T-cell (primary cell): ENCODE measurements at regions not wholly inside any gene's neighbourhood (a gene's known extent, or its start where the extent isn't known, plus 50 kb on each side); places are given as distances from the start of the nearest gene placed in this dataset.

Source experiments
- ATAC-seq, 4 experiments: fragments of 200-7000 bp in 3 of 4; fragments of 150-1000 bp in 1 of 4; cut with Tn5 transposase; replicated peaks in 1 of 4; 1 replicate in 3 of 4; 2 replicates in 1 of 4; pipeline ENCODE4 v1.10.0; 2021; ENCODE audit warnings: moderate library complexity in 3 of 4, mild to moderate bottlenecking in 2 of 4, moderate number of reproducible peaks in 1 of 4
- CTCF ChIA-PET, 2 donors: fragments of 300-600 bp; sonication (Branson Sonifier 250); formaldehyde crosslinking; loops; one replicate each; lab custom pipeline; 2022; ENCODE audit warnings: antibody characterized with exemption in 2 of 2; lab: Charles Lee
- POLR2A ChIA-PET, 2 donors: fragments of 300-600 bp; sonication (Branson Sonifier 250); formaldehyde crosslinking; loops; one replicate each; lab custom pipeline; 2022; ENCODE audit warnings: antibody characterized with exemption in 2 of 2; lab: Charles Lee
- DNase-seq, 35 experiments: peaks; one replicate each; pipeline versions ENCODE4 v3.0.0 to v3.0.0-alpha.2; 2013 to 2023
- H3K27ac ChIP-seq: one replicate; pipeline ENCODE4 v1.5.1; 2013; ENCODE audit warnings: low read length
- H3K27me3 ChIP-seq, 2 experiments: replicated peaks in 1 of 2; 1 replicate in 1 of 2; 2 replicates in 1 of 2; pipeline versions ENCODE4 v1.6.1 to v1.7.0; 2013; ENCODE audit warnings: low read length in 1 of 2, mixed read lengths in 1 of 2; ENCODE audit not compliant: control insufficient read depth in 2 of 2, insufficient read depth in 2 of 2; ENCODE audit errors: extremely low read depth in 1 of 2
- H3K36me3 ChIP-seq, 2 donors: 1 replicate in 1 of 2; 2 replicates in 1 of 2; pipeline versions ENCODE4 v1.6.1 to v1.7.0; 2013; ENCODE audit warnings: low read length in 1 of 2; ENCODE audit not compliant: control insufficient read depth in 2 of 2, insufficient read depth in 1 of 2; ENCODE audit errors: extremely low read depth in 1 of 2
- H3K4me1 ChIP-seq, 2 experiments: 1 replicate in 1 of 2; 2 replicates in 1 of 2; pipeline versions ENCODE4 v1.6.1 to v1.7.0; 2013; ENCODE audit warnings: low read length in 2 of 2, mixed read lengths in 1 of 2; ENCODE audit not compliant: insufficient read depth in 2 of 2, control insufficient read depth in 1 of 2; ENCODE audit errors: extremely low read depth in 1 of 2
- H3K4me3 ChIP-seq, 2 donors: 1 replicate in 1 of 2; 2 replicates in 1 of 2; pipeline versions ENCODE4 v1.5.1 to v1.7.0; 2013; ENCODE audit warnings: mild to moderate bottlenecking in 2 of 2, low read length in 1 of 2, moderate library complexity in 1 of 2; ENCODE audit not compliant: control insufficient read depth in 1 of 2; ENCODE audit errors: extremely low read depth in 1 of 2
- H3K9me3 ChIP-seq: 2 replicates; pipeline ENCODE4 v1.7.0; 2013
- H3K27ac Mint-ChIP-seq, 2 donors: one replicate each; pipeline ENCODE4 v1.8.0; 2020 to 2021; ENCODE audit warnings: mild to moderate bottlenecking in 2 of 2, mixed read lengths in 2 of 2
- H3K27me3 Mint-ChIP-seq, 2 donors: one replicate each; pipeline ENCODE4 v1.8.0; 2021 to 2022; ENCODE audit warnings: mixed read lengths in 2 of 2
- H3K36me3 Mint-ChIP-seq: one replicate; pipeline ENCODE4 v1.8.0; 2021; ENCODE audit warnings: mixed read lengths
- H3K4me1 Mint-ChIP-seq, 3 donors: one replicate each; pipeline ENCODE4 v1.8.0; 2020 to 2022; ENCODE audit warnings: mixed read lengths in 3 of 3, mild to moderate bottlenecking in 1 of 3
- H3K4me3 Mint-ChIP-seq, 3 donors: one replicate each; pipeline ENCODE4 v1.8.0; 2020 to 2022; ENCODE audit warnings: mild to moderate bottlenecking in 3 of 3, mixed read lengths in 3 of 3, moderate library complexity in 3 of 3
- H3K9me3 Mint-ChIP-seq, 3 donors: one replicate each; pipeline ENCODE4 v1.8.0; 2020 to 2022; ENCODE audit warnings: mixed read lengths in 3 of 3
- WGBS: methylation state at CpG from one replicate; pipeline ENCODE4 v1.1.5; 2013; ENCODE audit warnings: missing lambda C conversion rate; ENCODE audit not compliant: insufficient coverage; 5-methylcytosine and 5-hydroxymethylcytosine counted together

GRCh38 chr3:116886202-116886893, 176.8 kb downstream of the TUSC7 start:
- no peaks in the 10 kb centered on the region for H3K27me3 ChIP-seq
- no peaks in the 10 kb centered on the region for H3K4me1 Mint-ChIP-seq
- no peak overlapping the region for H3K27ac Mint-ChIP-seq
- H3K9me3 Mint-ChIP-seq: peaks cover 0 to 7% (median 4%) of the 10 kb centered on the region in 3 donors
- H3K36me3 ChIP-seq: no peaks in the 10 kb centered on the region
- H3K27ac ChIP-seq: no peak overlapping the region
- ChIA-PET CTCF (no interaction called here), POLR2A (no interaction called here)
- DNase-seq (no peak), ATAC-seq (no peak)
- H3K4me3 ChIP-seq: no peak overlapping the region
- H3K4me1 ChIP-seq: no peaks in the 10 kb centered on the region
- WGBS: 78% methylated on average over 2 of the region's 4 CpGs
- H3K9me3 ChIP-seq: no peaks in the 10 kb centered on the region
- no peaks in the 10 kb centered on the region for H3K27me3 Mint-ChIP-seq
- no peak overlapping the region for H3K4me3 Mint-ChIP-seq
- no peaks in the 10 kb centered on the region for H3K36me3 Mint-ChIP-seq

DNA sequence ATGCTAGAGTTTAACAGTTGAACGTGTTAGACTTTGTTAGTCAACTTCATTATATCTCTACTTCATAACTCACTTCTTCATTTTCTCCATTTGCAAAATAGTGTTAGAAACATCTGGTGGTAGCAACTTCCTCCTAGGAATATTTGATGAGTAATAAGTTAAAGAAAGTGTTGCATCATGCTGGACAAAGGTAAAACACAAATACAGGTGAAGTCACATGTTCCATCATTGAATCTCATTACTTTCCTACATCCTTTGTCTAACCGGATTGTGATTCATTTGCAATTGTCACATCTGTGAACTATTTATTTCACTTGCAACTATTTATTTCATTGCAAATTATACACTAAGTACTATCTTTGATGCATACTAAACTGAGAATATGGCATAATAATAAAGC, 186.5 kb downstream of the TUSC7 start:
- Mint-ChIP-seq H3K27me3 (no peaks in the 10 kb centered on the region), H3K36me3 (no peaks in the 10 kb centered on the region), H3K27ac (no peak overlapping the region), H3K4me1 (no peaks in the 10 kb centered on the region), H3K9me3 (peaks cover 4 to 7% (median 4%) of the 10 kb centered on the region in 3 donors), H3K4me3 (no peak overlapping the region)
- ChIA-PET CTCF (no interaction called here), POLR2A (no interaction called here)
- H3K27ac ChIP-seq: no peak overlapping the region
- no peak overlapping the region for H3K4me3 ChIP-seq
- WGBS: 100% methylated on average over 1 of the region's 2 CpGs
- ATAC-seq: no peak
- H3K36me3 ChIP-seq: no peaks in the 10 kb centered on the region
- H3K27me3 ChIP-seq: no peaks in the 10 kb centered on the region
- no peaks in the 10 kb centered on the region for H3K9me3 ChIP-seq
- no peak for DNase-seq
- no peaks in the 10 kb centered on the region for H3K4me1 ChIP-seq

GRCh38 chr3:116897382-116897781, 187.8 kb downstream of the TUSC7 start:
- no peaks in the 10 kb centered on the region for H3K36me3 ChIP-seq
- H3K9me3 Mint-ChIP-seq: peaks cover 4 to 7% (median 4%) of the 10 kb centered on the region in 3 donors
- WGBS: no CpG with 5 or more reads among the region's 3 CpGs
- H3K27ac Mint-ChIP-seq: no peak overlapping the region
- no peaks in the 10 kb centered on the region for H3K9me3 ChIP-seq
- H3K4me3 Mint-ChIP-seq: no peak overlapping the region
- POLR2A ChIA-PET: no interaction called here
- H3K4me3 ChIP-seq: no peak overlapping the region
- CTCF ChIA-PET: interaction anchor here in 1 of 2 donors (0.7 kb wide), 1 partner anchor 259 kb away, joined by 5 read pairs; no protein-coding TSS in a partner anchor
- no peaks in the 10 kb centered on the region for H3K27me3 ChIP-seq
- H3K27me3 Mint-ChIP-seq: no peaks in the 10 kb centered on the region
- DNase-seq (no peak), ATAC-seq (no peak)
- H3K36me3 Mint-ChIP-seq: no peaks in the 10 kb centered on the region
- no peaks in the 10 kb centered on the region for H3K4me1 Mint-ChIP-seq
- no peaks in the 10 kb centered on the region for H3K4me1 ChIP-seq
- no peak overlapping the region for H3K27ac ChIP-seq

DNA sequence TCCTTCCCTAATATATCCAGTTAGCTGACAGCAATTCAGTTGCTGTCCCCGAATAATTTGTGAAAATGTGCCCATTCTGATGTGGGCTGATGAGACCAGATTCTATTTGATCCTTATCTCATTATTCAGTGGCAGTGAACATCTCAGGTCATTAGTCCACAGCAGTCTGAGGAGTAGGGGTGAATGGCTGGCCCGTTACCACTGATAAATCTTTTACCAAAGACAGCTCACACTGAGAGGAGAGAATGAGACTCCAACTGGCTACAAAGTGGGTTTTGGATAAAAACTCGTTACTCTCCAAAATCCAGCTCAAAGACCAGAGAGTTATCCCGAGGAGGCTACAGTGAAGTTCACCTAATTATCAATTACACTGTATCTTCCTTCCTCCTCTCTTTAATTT, 189.7 kb downstream of the TUSC7 start:
- CTCF ChIA-PET: interaction anchor here in 1 of 2 donors (0.6 kb wide), 1 partner anchor 14 kb away, joined by 3 read pairs; no protein-coding TSS in a partner anchor
- Histone ChIP-seq H3K4me3 (no peak overlapping the region), H3K4me1 (no peaks in the 10 kb centered on the region), H3K36me3 (no peaks in the 10 kb centered on the region), H3K9me3 (no peaks in the 10 kb centered on the region), H3K27me3 (no peaks in the 10 kb centered on the region), H3K27ac (no peak overlapping the region)
- POLR2A ChIA-PET: interaction anchor here in 1 of 2 donors (0.5 to 0.7 kb wide), 2 partner anchors 894 to 1059 kb away, joined by 3 to 5 read pairs; no protein-coding TSS in a partner anchor
- H3K27me3 Mint-ChIP-seq: no peaks in the 10 kb centered on the region
- DNase-seq (no peak), ATAC-seq (no peak)
- no peaks in the 10 kb centered on the region for H3K36me3 Mint-ChIP-seq
- H3K4me3 Mint-ChIP-seq: no peak overlapping the region
- no peaks in the 10 kb centered on the region for H3K9me3 Mint-ChIP-seq
- no CpG with 5 or more reads among the region's 4 CpGs for WGBS
- no peaks in the 10 kb centered on the region for H3K4me1 Mint-ChIP-seq
- H3K27ac Mint-ChIP-seq: no peak overlapping the region

DNA sequence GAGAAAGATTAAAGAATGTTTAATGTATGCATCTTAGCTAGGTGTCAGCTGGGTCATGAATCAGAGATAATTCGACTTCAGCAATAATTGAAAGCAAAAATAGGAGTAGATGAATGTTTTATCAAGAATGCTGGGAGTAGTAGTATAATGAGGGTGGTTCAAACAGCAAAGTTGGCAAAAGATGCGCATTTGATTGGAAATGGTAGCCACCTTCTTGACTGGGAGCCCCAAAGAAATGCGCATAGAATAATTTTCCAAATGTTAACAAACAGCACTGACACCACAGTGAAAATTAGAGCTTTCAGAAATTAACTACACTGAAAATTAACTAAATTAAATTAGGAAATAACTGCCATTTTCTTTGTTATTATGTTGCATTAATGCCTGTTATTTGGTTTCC, 195.8 kb downstream of the TUSC7 start:
- no peaks in the 10 kb centered on the region for H3K27me3 Mint-ChIP-seq
- no peaks in the 10 kb centered on the region for H3K4me1 Mint-ChIP-seq
- no peak overlapping the region for H3K27ac Mint-ChIP-seq
- peaks cover 0 to 18% (median 15%) of the 10 kb centered on the region in 3 donors for H3K9me3 Mint-ChIP-seq
- 22% methylated on average over 1 of the region's 3 CpGs for WGBS
- H3K36me3 ChIP-seq: no peaks in the 10 kb centered on the region
- ATAC-seq (no peak), DNase-seq (no peak)
- CTCF ChIA-PET: interaction anchor here (0.7 kb wide), 2 partner anchors 51 to 85 kb away, joined by 3 read pairs; no protein-coding TSS in a partner anchor
- H3K4me1 ChIP-seq: no peaks in the 10 kb centered on the region
- H3K36me3 Mint-ChIP-seq: no peaks in the 10 kb centered on the region
- H3K9me3 ChIP-seq: no peaks in the 10 kb centered on the region
- no peak overlapping the region for H3K27ac ChIP-seq
- no peaks in the 10 kb centered on the region for H3K27me3 ChIP-seq
- H3K4me3 Mint-ChIP-seq: no peak overlapping the region
- no peak overlapping the region for H3K4me3 ChIP-seq
- POLR2A ChIA-PET: no interaction called here

DNA sequence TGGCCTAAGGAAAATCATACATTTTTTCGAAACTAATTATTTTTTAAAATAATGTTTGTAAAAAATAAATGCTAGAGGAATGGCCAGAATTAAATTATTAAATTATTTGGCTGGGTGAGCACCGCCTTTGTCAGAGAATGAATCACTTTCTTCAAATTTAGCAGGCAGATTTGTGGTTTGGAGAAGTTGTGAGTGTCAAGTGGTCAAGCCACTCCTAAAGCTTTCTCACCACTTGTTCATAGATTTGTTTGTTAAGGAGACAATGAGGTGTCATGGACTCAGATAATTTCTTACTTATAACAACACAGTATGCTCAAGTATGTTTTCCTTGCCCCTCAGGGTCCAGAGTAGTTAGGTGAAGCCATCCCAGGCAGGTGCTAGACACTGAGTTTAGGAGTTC, 196.2 kb downstream of the TUSC7 start:
- CTCF ChIA-PET: interaction anchor here (0.7 kb wide), 2 partner anchors 50 to 85 kb away, joined by 3 read pairs; no protein-coding TSS in a partner anchor
- H3K36me3 Mint-ChIP-seq: no peaks in the 10 kb centered on the region
- no CpG with 5 or more reads among the region's 2 CpGs for WGBS

More for the DNA sequence above, 196.2 kb downstream of the TUSC7 start:
- Mint-ChIP-seq H3K27ac (no peak overlapping the region), H3K9me3 (peaks cover 0 to 18% (median 15%) of the 10 kb centered on the region in 3 donors), H3K4me3 (no peak overlapping the region), H3K27me3 (no peaks in the 10 kb centered on the region), H3K4me1 (no peaks in the 10 kb centered on the region)
- Histone ChIP-seq H3K4me3 (no peak overlapping the region), H3K27ac (no peak overlapping the region), H3K9me3 (no peaks in the 10 kb centered on the region), H3K36me3 (no peaks in the 10 kb centered on the region), H3K27me3 (no peaks in the 10 kb centered on the region), H3K4me1 (no peaks in the 10 kb centered on the region)
- ATAC-seq (no peak), DNase-seq (no peak)
- POLR2A ChIA-PET: no interaction called here
